B cell (primary cell): ENCODE measurements at regions not wholly inside any gene's neighbourhood (a gene's known extent, or its start where the extent isn't known, plus 50 kb on each side); places are given as distances from the start of the nearest gene placed in this dataset.

ENCODE experiments used
- ATAC-seq: fragments of 200-7000 bp; cut with Tn5 transposase; one replicate; pipeline ENCODE4 v1.10.0; 2021; ENCODE audit warnings: low read depth, mild to moderate bottlenecking, moderate number of reproducible peaks, moderate library complexity
- CTCF ChIA-PET: fragments of 350-600 bp; sonication (Branson Sonifier 250); formaldehyde crosslinking; loops from one replicate; lab custom pipeline; 2021; ENCODE audit warnings: antibody characterized with exemption, inconsistent platforms; lab: Charles Lee
- POLR2A ChIA-PET: fragments of 350-600 bp; sonication (Branson Sonifier 250); formaldehyde crosslinking; loops from one replicate; lab custom pipeline; 2021; ENCODE audit warnings: antibody characterized with exemption; lab: Charles Lee
- DNase-seq: peaks from one replicate; pipeline ENCODE4 v3.0.0; 2013
- H2AFZ ChIP-seq: 2 replicates; pipeline ENCODE4 v1.6.1; 2012; ENCODE audit warnings: mild to moderate bottlenecking, low read depth, low read length; ENCODE audit not compliant: insufficient read depth, poor library complexity, severe bottlenecking
- H3K27ac ChIP-seq, 2 donors: 1 replicate in 1 of 2; 2 replicates in 1 of 2; pipeline ENCODE4 v1.5.1; 2012 to 2013; ENCODE audit warnings: low read length in 2 of 2, mild to moderate bottlenecking in 2 of 2, moderate library complexity in 1 of 2
- H3K27me3 ChIP-seq, 4 experiments: fragments of 200-600 bp in 1 of 4; sonication (generic) in 1 of 4; replicated peaks in 1 of 4; 1 replicate in 2 of 4; 2 replicates in 2 of 4; pipeline versions ENCODE4 v1.6.1 to v1.7.0; 2013 to 2016; ENCODE audit warnings: low read length in 3 of 4, mild to moderate bottlenecking in 2 of 4, mixed read lengths in 1 of 4, moderate library complexity in 1 of 4; ENCODE audit not compliant: insufficient read depth in 4 of 4, control insufficient read depth in 3 of 4; ENCODE audit errors: control extremely low read depth in 1 of 4
- H3K36me3 ChIP-seq, 2 experiments: replicated peaks in 1 of 2; 1 replicate in 1 of 2; 2 replicates in 1 of 2; pipeline versions ENCODE4 v1.6.1 to v1.7.1; 2013; ENCODE audit warnings: low read length in 1 of 2; ENCODE audit not compliant: insufficient read depth in 2 of 2, control insufficient read depth in 1 of 2; ENCODE audit errors: control extremely low read depth in 1 of 2, extremely low read depth in 1 of 2
- H3K4me1 ChIP-seq, 2 donors: fragments of 200-600 bp in 1 of 2; sonication (generic) in 1 of 2; 1 replicate in 1 of 2; 2 replicates in 1 of 2; pipeline versions ENCODE4 v1.5.1 to v1.6.1; 2013 to 2017; ENCODE audit warnings: low read length in 2 of 2; ENCODE audit not compliant: control insufficient read depth in 2 of 2, insufficient read depth in 2 of 2
- H3K4me2 ChIP-seq: replicated peaks from 2 replicates; pipeline ENCODE3; 2012; ENCODE audit warnings: mild to moderate bottlenecking, low read depth, low read length; ENCODE audit not compliant: poor library complexity, severe bottlenecking
- H3K4me3 ChIP-seq, 5 experiments: fragments of 200-600 bp in 1 of 5; sonication (generic) in 1 of 5; 1 replicate in 3 of 5; 2 replicates in 2 of 5; pipeline versions ENCODE4 v1.5.1 to v1.7.0; 2011 to 2016; ENCODE audit warnings: low read length in 4 of 5, mild to moderate bottlenecking in 4 of 5, low read depth in 2 of 5, control low read depth in 1 of 5, moderate library complexity in 1 of 5; ENCODE audit not compliant: insufficient read depth in 1 of 5; ENCODE audit errors: control extremely low read depth in 1 of 5, extremely low read depth in 1 of 5
- H3K79me2 ChIP-seq: fragments of 200-600 bp; sonication (generic); one replicate; pipeline ENCODE4 v1.6.0; 2016; ENCODE audit warnings: low read length; ENCODE audit not compliant: control insufficient read depth, insufficient read depth
- H3K9ac ChIP-seq: fragments of 200-600 bp; sonication (generic); 2 replicates; pipeline ENCODE4 v1.6.1; 2017; ENCODE audit warnings: mild to moderate bottlenecking, low read length, moderate library complexity
- H3K9me3 ChIP-seq, 3 donors: one replicate each; pipeline versions ENCODE4 v1.6.1 to v1.7.1; 2013; ENCODE audit warnings: low read length in 2 of 3; ENCODE audit not compliant: control insufficient read depth in 2 of 3, insufficient read depth in 1 of 3; ENCODE audit errors: control extremely low read depth in 1 of 3
- H4K20me1 ChIP-seq: 2 replicates; pipeline ENCODE4 v1.6.0; 2012; ENCODE audit warnings: mild to moderate bottlenecking, low read length; ENCODE audit not compliant: insufficient read depth, control insufficient read depth, poor library complexity, severe bottlenecking
- H3K27ac Mint-ChIP-seq: one replicate; pipeline ENCODE4 v1.8.0; 2021; ENCODE audit warnings: mixed read lengths
- H3K27me3 Mint-ChIP-seq: one replicate; pipeline ENCODE4 v1.8.0; 2021; ENCODE audit warnings: mixed read lengths
- H3K4me1 Mint-ChIP-seq: one replicate; pipeline ENCODE4 v1.8.0; 2021; ENCODE audit warnings: mixed read lengths
- H3K4me3 Mint-ChIP-seq: one replicate; pipeline ENCODE4 v1.8.0; 2021; ENCODE audit warnings: mixed read lengths
- H3K9me3 Mint-ChIP-seq: one replicate; pipeline ENCODE4 v1.8.0; 2022; ENCODE audit warnings: mixed read lengths; ENCODE audit not compliant: insufficient read depth
- CTCF ChIP-seq: fragments of 200-600 bp; IDR thresholded peaks from one replicate; pipeline ENCODE4 v1.8.0; 2022; ENCODE audit warnings: antibody characterized with exemption, mild to moderate bottlenecking
- EZH2 ChIP-seq: IDR thresholded peaks from 2 replicates; pipeline ENCODE4 v1.6.1; 2012; ENCODE audit warnings: borderline replicate concordance, low read depth, mild to moderate bottlenecking, moderate library complexity, low read length; ENCODE audit not compliant: insufficient read depth, poor library complexity, severe bottlenecking
- WGBS: methylation state at CpG from one replicate; pipeline ENCODE4 v1.1.5; 2013; ENCODE audit warnings: missing lambda C conversion rate; ENCODE audit not compliant: insufficient coverage; 5-methylcytosine and 5-hydroxymethylcytosine counted together
- intact Hi-C: fragments of 100-400 bp; cut with micrococcal nuclease; formaldehyde crosslinking; loops from one replicate; pipeline ENCODE4 v1.10.0; 2022

GRCh38 chr1:193310564-193310963, 124.2 kb upstream of the B3GALT2 start:
- H3K4me3 Mint-ChIP-seq = no peak overlapping the region
- no peaks in the 10 kb centered on the region for H3K27me3 ChIP-seq
- WGBS = 70% methylated on average over 3 of the region's 3 CpGs

GRCh38 chr1:193309936-193310475, 123.6 kb upstream of the B3GALT2 start:
- WGBS = no CpG with 5 or more reads among the region's 1 CpG
- Histone ChIP-seq H3K4me3 (no peak overlapping the region), H3K36me3 (no peaks in the 10 kb centered on the region), H2AFZ (no peak overlapping the region), H3K4me2 (no peak overlapping the region), H3K9me3 (no peaks in the 10 kb centered on the region), H3K27ac (no peak overlapping the region), H3K4me1 (no peaks in the 10 kb centered on the region), H3K9ac (no peak overlapping the region), H3K27me3 (no peaks in the 10 kb centered on the region), H4K20me1 (no peaks in the 10 kb centered on the region), H3K79me2 (no peaks in the 10 kb centered on the region)
- TF ChIP-seq CTCF = no peak
- no peak for TF ChIP-seq EZH2
- Mint-ChIP-seq H3K4me3 (no peak overlapping the region), H3K4me1 (no peaks in the 10 kb centered on the region), H3K9me3 (no peaks in the 10 kb centered on the region), H3K27ac (no peak overlapping the region), H3K27me3 (peaks cover 8% of the 10 kb centered on the region)
- POLR2A ChIA-PET = no interaction called here
- CTCF ChIA-PET = no interaction called here
- intact Hi-C loops = no loop called here
- DNase-seq (no peak), ATAC-seq (no peak)

More at GRCh38 chr1:193310564-193310963, 124.2 kb upstream of the B3GALT2 start:
- ChIA-PET CTCF (no interaction called here), POLR2A (no interaction called here)
- no peak overlapping the region for H3K4me3 ChIP-seq
- no peak overlapping the region for H3K9ac ChIP-seq
- H2AFZ ChIP-seq = no peak overlapping the region
- H3K79me2 ChIP-seq = no peaks in the 10 kb centered on the region
- Mint-ChIP-seq H3K27ac (no peak overlapping the region), H3K4me1 (no peaks in the 10 kb centered on the region), H3K27me3 (peaks cover 8% of the 10 kb centered on the region), H3K9me3 (no peaks in the 10 kb centered on the region)
- DNase-seq = no peak
- H3K27ac ChIP-seq = no peak overlapping the region
- H3K4me2 ChIP-seq = no peak overlapping the region
- no peaks in the 10 kb centered on the region for H3K36me3 ChIP-seq
- TF ChIP-seq EZH2 = no peak
- TF ChIP-seq CTCF = no peak
- ATAC-seq = no peak
- H3K9me3 ChIP-seq = no peaks in the 10 kb centered on the region
- intact Hi-C loops = no loop called here
- no peaks in the 10 kb centered on the region for H3K4me1 ChIP-seq
- no peaks in the 10 kb centered on the region for H4K20me1 ChIP-seq
